Mesothelial cell of epicardium (in vitro differentiated cells): ENCODE measurements at regions not wholly inside any gene's neighbourhood (a gene's known extent, or its start where the extent isn't known, plus 50 kb on each side); places are given as distances from the start of the nearest gene placed in this dataset.

Experiments
- DNase-seq, 2 experiments: peaks; one replicate each; pipeline ENCODE4 v3.0.0; 2021; ENCODE audit warnings: low spot score in 2 of 2; ENCODE audit not compliant: unreplicated experiment in 2 of 2
- H3K27ac Mint-ChIP-seq: 2 replicates; pipeline ENCODE4 v1.8.0; 2021; ENCODE audit warnings: mixed read lengths
- H3K27me3 Mint-ChIP-seq: 2 replicates; pipeline ENCODE4 v1.8.0; 2021; ENCODE audit warnings: low read depth, mixed read lengths
- H3K36me3 Mint-ChIP-seq: 2 replicates; pipeline ENCODE4 v1.8.0; 2021; ENCODE audit warnings: mixed read lengths
- H3K4me1 Mint-ChIP-seq: 2 replicates; pipeline ENCODE4 v1.8.0; 2021; ENCODE audit warnings: mixed read lengths
- H3K4me3 Mint-ChIP-seq: 2 replicates; pipeline ENCODE4 v1.8.0; 2021; ENCODE audit warnings: mild to moderate bottlenecking, moderate library complexity, mixed read lengths
- H3K9me3 Mint-ChIP-seq: 2 replicates; pipeline ENCODE4 v1.8.0; 2021; ENCODE audit warnings: mixed read lengths
- TF ChIP-seq, protein P1 (sequence below): fragments of 200-600 bp; sonication (generic); IDR thresholded peaks from one replicate; pipeline ENCODE4 v1.5.0; 2021; ENCODE audit warnings: antibody characterized with exemption; ENCODE audit not compliant: unreplicated experiment

DNA sequence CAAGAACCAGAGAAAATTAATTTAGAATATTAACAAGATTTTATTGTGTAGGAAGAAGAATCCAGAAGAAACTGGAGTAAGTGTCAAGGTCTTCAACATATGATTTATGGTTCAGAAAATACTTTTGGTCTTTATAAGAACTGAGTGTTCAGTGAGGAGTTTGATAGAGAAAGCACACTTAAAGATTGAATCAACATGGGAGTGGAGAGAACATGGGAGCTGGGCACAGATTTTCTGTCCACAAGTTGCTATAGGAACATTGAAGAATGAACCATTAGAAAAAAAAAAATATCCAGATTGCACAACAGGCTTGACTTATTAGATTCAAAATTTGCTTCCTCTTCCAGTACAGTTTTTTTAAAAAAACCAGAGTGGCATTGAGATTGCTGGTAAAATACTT lies 601.2 kb upstream of the GNPDA2 start:
- H3K27ac Mint-ChIP-seq = no peak overlapping the region
- H3K9me3 Mint-ChIP-seq = no peaks in the 10 kb centered on the region

DNA sequence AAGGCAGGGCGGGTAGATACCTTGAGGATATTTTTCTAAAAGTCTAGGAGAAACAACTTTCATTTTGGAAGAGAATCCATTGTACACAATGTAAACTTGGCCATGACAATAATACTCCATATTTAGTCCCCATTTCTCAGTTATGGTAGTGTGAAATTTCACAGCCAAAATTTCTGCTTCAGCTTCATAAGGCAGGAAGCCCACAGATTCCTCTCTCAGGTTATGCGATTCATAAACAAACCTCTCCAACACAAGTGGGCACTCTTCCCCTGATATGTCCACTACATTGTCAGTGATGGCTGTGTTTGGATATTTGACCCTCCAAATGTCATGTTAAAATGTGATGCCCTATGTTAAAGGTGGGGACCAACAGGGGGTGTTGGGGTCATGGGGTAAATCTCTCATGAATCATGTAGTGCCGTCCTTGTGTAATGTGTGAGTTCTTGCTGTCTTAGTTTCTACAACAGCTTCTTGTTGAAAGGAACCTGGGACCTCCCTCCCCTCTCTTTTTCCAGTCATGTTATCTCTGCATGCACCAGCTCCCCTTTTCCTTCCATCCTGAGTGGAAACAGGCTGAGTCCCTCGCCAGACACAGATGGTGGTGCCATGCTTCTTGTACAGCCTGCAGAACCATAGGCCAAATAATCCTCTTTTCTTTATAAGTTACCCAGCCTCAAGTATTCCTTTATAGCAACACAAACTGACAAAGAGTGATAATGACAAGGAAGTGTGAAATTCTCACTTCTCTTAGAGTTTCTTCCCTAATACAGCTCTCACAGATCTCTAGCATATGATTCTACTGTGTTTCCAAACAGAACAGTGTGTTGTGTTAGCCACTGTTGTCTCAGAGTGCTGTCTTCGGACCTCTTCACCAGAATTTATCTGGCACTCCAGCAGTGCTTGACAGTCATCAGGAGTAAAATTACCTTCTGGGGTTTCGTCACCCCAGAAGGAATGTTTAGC lies 598.4 kb upstream of the GNPDA2 start:
- TF ChIP-seq, protein P1, sequence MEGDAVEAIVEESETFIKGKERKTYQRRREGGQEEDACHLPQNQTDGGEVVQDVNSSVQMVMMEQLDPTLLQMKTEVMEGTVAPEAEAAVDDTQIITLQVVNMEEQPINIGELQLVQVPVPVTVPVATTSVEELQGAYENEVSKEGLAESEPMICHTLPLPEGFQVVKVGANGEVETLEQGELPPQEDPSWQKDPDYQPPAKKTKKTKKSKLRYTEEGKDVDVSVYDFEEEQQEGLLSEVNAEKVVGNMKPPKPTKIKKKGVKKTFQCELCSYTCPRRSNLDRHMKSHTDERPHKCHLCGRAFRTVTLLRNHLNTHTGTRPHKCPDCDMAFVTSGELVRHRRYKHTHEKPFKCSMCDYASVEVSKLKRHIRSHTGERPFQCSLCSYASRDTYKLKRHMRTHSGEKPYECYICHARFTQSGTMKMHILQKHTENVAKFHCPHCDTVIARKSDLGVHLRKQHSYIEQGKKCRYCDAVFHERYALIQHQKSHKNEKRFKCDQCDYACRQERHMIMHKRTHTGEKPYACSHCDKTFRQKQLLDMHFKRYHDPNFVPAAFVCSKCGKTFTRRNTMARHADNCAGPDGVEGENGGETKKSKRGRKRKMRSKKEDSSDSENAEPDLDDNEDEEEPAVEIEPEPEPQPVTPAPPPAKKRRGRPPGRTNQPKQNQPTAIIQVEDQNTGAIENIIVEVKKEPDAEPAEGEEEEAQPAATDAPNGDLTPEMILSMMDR = no peak
- Mint-ChIP-seq H3K27me3 (no peaks in the 10 kb centered on the region), H3K4me3 (no peak overlapping the region), H3K27ac (no peak overlapping the region), H3K4me1 (no peaks in the 10 kb centered on the region), H3K9me3 (no peaks in the 10 kb centered on the region), H3K36me3 (no peaks in the 10 kb centered on the region)
- no peak for DNase-seq

More for the DNA sequence above, 601.2 kb upstream of the GNPDA2 start:
- DNase-seq = no peak
- H3K4me3 Mint-ChIP-seq = no peak overlapping the region
- no peaks in the 10 kb centered on the region for H3K36me3 Mint-ChIP-seq
- TF ChIP-seq, protein P1 = no peak
- H3K4me1 Mint-ChIP-seq = no peaks in the 10 kb centered on the region
- no peaks in the 10 kb centered on the region for H3K27me3 Mint-ChIP-seq

DNA sequence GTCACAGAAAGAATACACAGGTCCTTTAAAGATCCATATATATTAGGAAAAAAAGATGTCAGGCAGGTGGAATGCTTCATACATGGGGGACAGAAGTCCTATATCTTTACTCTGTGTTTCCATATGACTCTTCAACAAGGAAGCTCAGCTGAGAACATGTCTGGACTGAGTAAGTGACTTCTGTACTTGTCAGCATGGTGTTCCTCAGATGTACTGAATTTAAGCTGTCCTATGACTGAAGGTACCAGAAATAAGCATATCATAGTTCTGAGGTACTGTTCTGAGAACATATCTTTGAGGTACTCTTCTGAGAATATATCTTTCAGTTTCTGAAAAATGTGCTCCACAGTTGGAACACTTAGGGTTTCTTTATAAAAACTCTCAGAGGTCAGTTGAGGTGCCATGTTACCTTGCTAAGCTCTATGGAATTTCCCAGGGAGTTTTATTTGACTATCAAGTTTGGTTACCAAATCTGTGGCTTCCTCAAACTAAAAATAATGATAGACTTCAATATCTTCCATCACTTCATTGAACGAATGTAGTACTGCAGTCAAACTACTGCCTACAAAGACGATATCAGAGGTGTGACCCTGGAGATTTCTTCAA lies 597.2 kb upstream of the GNPDA2 start:
- TF ChIP-seq, protein P1 = no peak
- H3K4me3 Mint-ChIP-seq = no peak overlapping the region
- no peaks in the 10 kb centered on the region for H3K27me3 Mint-ChIP-seq
- no peaks in the 10 kb centered on the region for H3K36me3 Mint-ChIP-seq
- no peaks in the 10 kb centered on the region for H3K4me1 Mint-ChIP-seq
- no peak overlapping the region for H3K27ac Mint-ChIP-seq
- H3K9me3 Mint-ChIP-seq = no peaks in the 10 kb centered on the region
- DNase-seq = no peak

DNA sequence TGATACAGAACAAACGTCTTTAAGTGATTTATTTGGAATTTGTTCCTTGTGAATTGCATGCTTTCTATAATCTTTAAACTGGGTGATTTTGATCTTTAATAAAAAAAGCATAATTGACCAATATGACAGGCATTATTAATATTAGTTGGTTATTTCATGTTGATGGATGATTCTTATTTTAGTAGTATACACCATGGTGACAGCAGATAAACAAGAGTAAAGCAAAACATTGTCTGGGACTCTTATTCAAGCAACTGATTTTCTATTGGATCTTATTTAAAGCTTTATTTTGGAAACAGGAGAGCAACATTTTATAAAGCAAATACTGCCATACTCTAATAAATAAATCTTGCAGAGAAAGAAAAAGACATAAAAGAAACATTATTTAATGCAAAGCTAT lies 591.4 kb upstream of the GNPDA2 start:
- DNase-seq = no peak
- H3K27me3 Mint-ChIP-seq = no peaks in the 10 kb centered on the region
- H3K4me1 Mint-ChIP-seq = peaks cover 3% of the 10 kb centered on the region
- no peak overlapping the region for H3K4me3 Mint-ChIP-seq
- H3K9me3 Mint-ChIP-seq = peaks cover 4% of the 10 kb centered on the region
- TF ChIP-seq, protein P1 = no peak
- no peaks in the 10 kb centered on the region for H3K36me3 Mint-ChIP-seq
- H3K27ac Mint-ChIP-seq = no peak overlapping the region

DNA sequence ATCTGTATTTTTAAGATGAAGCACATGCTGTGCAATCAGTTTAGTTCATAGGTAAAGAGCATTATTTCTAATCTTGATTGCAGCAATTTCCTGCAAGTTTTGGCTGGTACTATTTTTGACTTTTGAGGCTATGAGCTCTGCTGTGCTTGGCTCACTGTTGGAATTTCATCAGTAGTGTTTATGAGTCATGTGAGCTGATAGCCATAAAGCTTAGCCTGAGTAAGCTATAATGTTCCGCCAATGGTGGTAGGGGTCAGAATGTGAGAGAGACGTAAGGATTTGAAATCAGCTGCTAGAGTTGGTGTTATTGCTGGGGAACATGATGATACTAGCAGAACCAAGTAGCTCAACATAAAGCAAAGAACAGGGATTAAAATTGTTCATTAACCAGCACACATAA lies 590.9 kb upstream of the GNPDA2 start:
- TF ChIP-seq, protein P1 = no peak
- Mint-ChIP-seq H3K9me3 (peaks cover 7% of the 10 kb centered on the region), H3K27ac (no peak overlapping the region), H3K4me3 (no peak overlapping the region), H3K4me1 (peaks cover 3% of the 10 kb centered on the region), H3K36me3 (no peaks in the 10 kb centered on the region), H3K27me3 (no peaks in the 10 kb centered on the region)
- DNase-seq = no peak
